ENCODE measurements at regions not wholly inside any gene's neighbourhood (a gene's known extent, or its start where the extent isn't known, plus 50 kb on each side); places are given as distances from the start of the nearest gene placed in this dataset.

DNA sequence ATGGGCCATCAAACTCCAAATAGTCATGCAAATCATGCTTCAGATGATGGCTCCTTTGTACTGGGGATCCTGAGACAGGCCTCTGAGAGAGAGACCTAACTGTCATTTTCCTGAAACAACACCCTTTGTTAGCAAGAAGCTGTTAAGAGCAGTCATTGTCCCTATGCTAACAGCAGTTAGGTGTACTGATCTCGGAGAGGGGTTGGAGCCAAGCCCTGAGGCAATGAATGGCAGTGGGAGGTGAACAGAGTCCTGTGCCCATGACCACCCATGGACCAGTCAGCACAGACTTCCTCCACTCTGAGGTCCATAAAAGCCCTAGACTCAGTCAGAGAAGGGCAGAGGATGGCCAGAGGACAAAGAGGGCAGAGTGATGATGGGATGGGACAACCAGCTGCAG, 747.6 kb upstream of the LRFN5 start:
- TF ChIP-seq, protein P1, sequence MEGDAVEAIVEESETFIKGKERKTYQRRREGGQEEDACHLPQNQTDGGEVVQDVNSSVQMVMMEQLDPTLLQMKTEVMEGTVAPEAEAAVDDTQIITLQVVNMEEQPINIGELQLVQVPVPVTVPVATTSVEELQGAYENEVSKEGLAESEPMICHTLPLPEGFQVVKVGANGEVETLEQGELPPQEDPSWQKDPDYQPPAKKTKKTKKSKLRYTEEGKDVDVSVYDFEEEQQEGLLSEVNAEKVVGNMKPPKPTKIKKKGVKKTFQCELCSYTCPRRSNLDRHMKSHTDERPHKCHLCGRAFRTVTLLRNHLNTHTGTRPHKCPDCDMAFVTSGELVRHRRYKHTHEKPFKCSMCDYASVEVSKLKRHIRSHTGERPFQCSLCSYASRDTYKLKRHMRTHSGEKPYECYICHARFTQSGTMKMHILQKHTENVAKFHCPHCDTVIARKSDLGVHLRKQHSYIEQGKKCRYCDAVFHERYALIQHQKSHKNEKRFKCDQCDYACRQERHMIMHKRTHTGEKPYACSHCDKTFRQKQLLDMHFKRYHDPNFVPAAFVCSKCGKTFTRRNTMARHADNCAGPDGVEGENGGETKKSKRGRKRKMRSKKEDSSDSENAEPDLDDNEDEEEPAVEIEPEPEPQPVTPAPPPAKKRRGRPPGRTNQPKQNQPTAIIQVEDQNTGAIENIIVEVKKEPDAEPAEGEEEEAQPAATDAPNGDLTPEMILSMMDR (IDR thresholded peaks at IDR 0.05), result no peak
- TF ChIP-seq POLR2A (IDR thresholded peaks at IDR 0.05), result no peak
